Osteocyte (in vitro differentiated cells): ENCODE measurements at regions not wholly inside any gene's neighbourhood (a gene's known extent, or its start where the extent isn't known, plus 50 kb on each side); places are given as distances from the start of the nearest gene placed in this dataset.

Source experiments
- DNase-seq: peaks from one replicate; pipeline ENCODE4 v3.0.0; 2021; ENCODE audit warnings: mixed read lengths; ENCODE audit not compliant: unreplicated experiment; ENCODE audit errors: extremely low spot score
- H3K27ac Mint-ChIP-seq: one replicate; pipeline ENCODE4 v1.8.0; 2021; ENCODE audit warnings: mild to moderate bottlenecking, mixed read lengths; ENCODE audit not compliant: unreplicated experiment
- H3K27me3 Mint-ChIP-seq: one replicate; pipeline ENCODE4 v1.8.0; 2021; ENCODE audit warnings: mixed read lengths; ENCODE audit not compliant: unreplicated experiment
- H3K36me3 Mint-ChIP-seq: one replicate; pipeline ENCODE4 v1.8.0; 2021; ENCODE audit warnings: mixed read lengths; ENCODE audit not compliant: unreplicated experiment
- H3K4me1 Mint-ChIP-seq: one replicate; pipeline ENCODE4 v1.8.0; 2021; ENCODE audit warnings: mixed read lengths; ENCODE audit not compliant: unreplicated experiment
- H3K4me3 Mint-ChIP-seq: one replicate; pipeline ENCODE4 v1.8.0; 2021; ENCODE audit warnings: mild to moderate bottlenecking, moderate library complexity, mixed read lengths; ENCODE audit not compliant: unreplicated experiment
- H3K9me3 Mint-ChIP-seq: one replicate; pipeline ENCODE4 v1.8.0; 2021; ENCODE audit warnings: mixed read lengths; ENCODE audit not compliant: unreplicated experiment
- CTCF ChIP-seq: fragments of 200-600 bp; sonication (generic); IDR thresholded peaks from 2 replicates; pipeline ENCODE4 v1.5.0; 2021; ENCODE audit warnings: antibody characterized with exemption, mild to moderate bottlenecking, moderate library complexity

GRCh38 chr5:60340326-60340725, 359.6 kb downstream of the DEPDC1B start:
- no peaks in the 10 kb centered on the region for H3K36me3 Mint-ChIP-seq
- no peaks in the 10 kb centered on the region for H3K27me3 Mint-ChIP-seq
- no peak overlapping the region for H3K27ac Mint-ChIP-seq
- no peak for TF ChIP-seq CTCF
- no peak for DNase-seq
- H3K9me3 Mint-ChIP-seq = no peaks in the 10 kb centered on the region
- H3K4me1 Mint-ChIP-seq = peaks cover 12% of the 10 kb centered on the region
- H3K4me3 Mint-ChIP-seq = no peak overlapping the region

GRCh38 chr5:60339691-60340201, 360.2 kb downstream of the DEPDC1B start:
- H3K9me3 Mint-ChIP-seq = no peaks in the 10 kb centered on the region

GRCh38 chr5:60338846-60339245, 361.1 kb downstream of the DEPDC1B start:
- Mint-ChIP-seq H3K4me3 (no peak overlapping the region), H3K27me3 (no peaks in the 10 kb centered on the region), H3K27ac (no peak overlapping the region), H3K4me1 (peaks cover 20% of the 10 kb centered on the region), H3K36me3 (no peaks in the 10 kb centered on the region), H3K9me3 (no peaks in the 10 kb centered on the region)
- TF ChIP-seq CTCF = no peak
- DNase-seq = no peak

More at GRCh38 chr5:60339691-60340201, 360.2 kb downstream of the DEPDC1B start:
- H3K27ac Mint-ChIP-seq = no peak overlapping the region
- H3K36me3 Mint-ChIP-seq = no peaks in the 10 kb centered on the region
- peaks cover 12% of the 10 kb centered on the region for H3K4me1 Mint-ChIP-seq
- H3K4me3 Mint-ChIP-seq = no peak overlapping the region
- no peaks in the 10 kb centered on the region for H3K27me3 Mint-ChIP-seq
- TF ChIP-seq CTCF = no peak
- DNase-seq = no peak

- TF ChIP-seq CTCF = no peak
- no peak for DNase-seq
- H3K4me3 Mint-ChIP-seq = no peak overlapping the region
- H3K4me1 Mint-ChIP-seq = peaks cover 17% of the 10 kb centered on the region
- H3K27ac Mint-ChIP-seq = no peak overlapping the region
- no peaks in the 10 kb centered on the region for H3K36me3 Mint-ChIP-seq
- H3K9me3 Mint-ChIP-seq = no peaks in the 10 kb centered on the region
- H3K27me3 Mint-ChIP-seq = no peaks in the 10 kb centered on the region
These were observed 363.5 kb downstream of the DEPDC1B start for GRCh38 chr5:60336491-60336890.

GRCh38 chr5:60335913-60336312, 364.1 kb downstream of the DEPDC1B start:
- DNase-seq = no peak
- no peak overlapping the region for H3K4me3 Mint-ChIP-seq
- no peaks in the 10 kb centered on the region for H3K36me3 Mint-ChIP-seq
- peaks cover 16% of the 10 kb centered on the region for H3K4me1 Mint-ChIP-seq
- H3K27ac Mint-ChIP-seq = no peak overlapping the region
- no peaks in the 10 kb centered on the region for H3K27me3 Mint-ChIP-seq
- no peaks in the 10 kb centered on the region for H3K9me3 Mint-ChIP-seq
- TF ChIP-seq CTCF = no peak
